ENCODE measurements at regions not wholly inside any gene's neighbourhood (a gene's known extent, or its start where the extent isn't known, plus 50 kb on each side); places are given as distances from the start of the nearest gene placed in this dataset.

DNA sequence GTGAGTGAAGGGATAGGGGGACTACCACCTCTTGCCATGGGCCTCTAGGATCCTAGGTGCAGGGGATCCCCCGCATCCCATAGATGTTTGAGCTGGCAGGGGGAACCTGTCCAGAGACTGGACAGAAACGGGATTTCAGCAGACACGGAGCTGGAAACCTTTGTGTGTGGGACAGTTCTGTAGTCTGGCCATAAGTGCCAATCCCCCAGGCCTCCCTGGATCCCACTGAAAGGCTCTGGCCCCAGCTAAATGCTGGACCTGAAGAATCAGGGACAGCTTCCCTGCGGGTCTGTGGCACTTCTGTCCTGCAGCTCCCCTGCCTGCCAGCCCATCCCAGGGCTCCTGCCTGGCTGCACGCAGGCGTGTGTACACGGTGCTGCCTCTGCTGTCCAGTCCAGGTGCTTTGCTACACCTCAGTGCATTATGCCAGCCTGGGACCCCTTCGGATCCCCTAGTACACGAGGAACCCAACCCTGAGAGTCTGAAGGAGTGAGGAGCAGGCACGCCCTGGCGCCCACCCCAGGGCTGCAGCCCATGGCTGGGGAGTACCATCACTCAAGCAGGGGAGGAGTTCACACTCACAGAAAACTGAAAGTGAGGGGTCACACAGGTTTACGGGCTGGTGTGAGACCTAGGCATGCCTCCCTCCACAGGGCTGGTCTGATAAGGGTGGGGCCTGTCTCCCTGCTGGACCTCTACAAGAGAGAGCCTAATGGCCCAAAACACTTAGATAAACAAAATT, 703.0 kb downstream of the ARAP2 start:
- TF ChIP-seq, protein P1, sequence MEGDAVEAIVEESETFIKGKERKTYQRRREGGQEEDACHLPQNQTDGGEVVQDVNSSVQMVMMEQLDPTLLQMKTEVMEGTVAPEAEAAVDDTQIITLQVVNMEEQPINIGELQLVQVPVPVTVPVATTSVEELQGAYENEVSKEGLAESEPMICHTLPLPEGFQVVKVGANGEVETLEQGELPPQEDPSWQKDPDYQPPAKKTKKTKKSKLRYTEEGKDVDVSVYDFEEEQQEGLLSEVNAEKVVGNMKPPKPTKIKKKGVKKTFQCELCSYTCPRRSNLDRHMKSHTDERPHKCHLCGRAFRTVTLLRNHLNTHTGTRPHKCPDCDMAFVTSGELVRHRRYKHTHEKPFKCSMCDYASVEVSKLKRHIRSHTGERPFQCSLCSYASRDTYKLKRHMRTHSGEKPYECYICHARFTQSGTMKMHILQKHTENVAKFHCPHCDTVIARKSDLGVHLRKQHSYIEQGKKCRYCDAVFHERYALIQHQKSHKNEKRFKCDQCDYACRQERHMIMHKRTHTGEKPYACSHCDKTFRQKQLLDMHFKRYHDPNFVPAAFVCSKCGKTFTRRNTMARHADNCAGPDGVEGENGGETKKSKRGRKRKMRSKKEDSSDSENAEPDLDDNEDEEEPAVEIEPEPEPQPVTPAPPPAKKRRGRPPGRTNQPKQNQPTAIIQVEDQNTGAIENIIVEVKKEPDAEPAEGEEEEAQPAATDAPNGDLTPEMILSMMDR (IDR thresholded peaks at IDR 0.05) = no peak
- no peak for TF ChIP-seq HEYL (CRISPR knock-in tag; IDR thresholded peaks at IDR 0.05)
- no peak for TF ChIP-seq RAD21 (conservative IDR thresholded peaks at IDR 0.05 in 1 of 2, IDR thresholded peaks at IDR 0.05 in 1 of 2)
- TF ChIP-seq EP300 (IDR thresholded peaks at IDR 0.05) = no peak
- TF ChIP-seq CHD2 (IDR thresholded peaks at IDR 0.05; ENCODE audit: low read length, partially characterized antibody) = no peak
- no peak for TF ChIP-seq POLR2AphosphoS2 (conservative IDR thresholded peaks at IDR 0.05; ENCODE audit: low read length)
